Astrocyte of the hippocampus (primary cell): ENCODE measurements at regions not wholly inside any gene's neighbourhood (a gene's known extent, or its start where the extent isn't known, plus 50 kb on each side); places are given as distances from the start of the nearest gene placed in this dataset.

Experiments used
- DNase-seq: peaks from one replicate; pipeline ENCODE4 v3.0.0; 2011; ENCODE audit warnings: low read depth, low spot score

GRCh38 chrX:109312757-109313156 is 169.1 kb downstream of the GUCY2F start:
- no peak for DNase-seq

GRCh38 chrX:109310031-109310430 is 171.9 kb downstream of the GUCY2F start:
- DNase-seq: no peak

GRCh38 chrX:109301177-109301576 is 180.7 kb downstream of the GUCY2F start:
- DNase-seq: no peak

- DNase-seq: no peak
Observed at GRCh38 chrX:109300415-109300814, 181.5 kb downstream of the GUCY2F start.

- DNase-seq: no peak
Observed at GRCh38 chrX:109299091-109299490, 182.8 kb downstream of the GUCY2F start.

GRCh38 chrX:109294097-109294814 is 187.6 kb downstream of the GUCY2F start:
- DNase-seq: peak; percentile 2

GRCh38 chrX:109283870-109284269 is 198.0 kb downstream of the GUCY2F start:
- no peak for DNase-seq

GRCh38 chrX:109281483-109282275 is 200.2 kb downstream of the GUCY2F start:
- peak; percentile 60 for DNase-seq

- DNase-seq: no peak
Observed at GRCh38 chrX:109274806-109275205, 207.1 kb downstream of the GUCY2F start.

GRCh38 chrX:109270580-109271484 is 211.1 kb downstream of the GUCY2F start:
- DNase-seq: peak; percentile 68

- DNase-seq: no peak
Observed at GRCh38 chrX:109268340-109268739, 213.5 kb downstream of the GUCY2F start.

GRCh38 chrX:109266034-109266433 is 215.9 kb downstream of the GUCY2F start:
- no peak for DNase-seq

- DNase-seq: no peak
Observed at GRCh38 chrX:109264878-109265277, 217.0 kb downstream of the GUCY2F start.

GRCh38 chrX:109261279-109261678 is 220.6 kb downstream of the GUCY2F start:
- DNase-seq: no peak

- DNase-seq: no peak
Observed at GRCh38 chrX:109252789-109253188, 229.1 kb downstream of the GUCY2F start.

- no peak for DNase-seq
Observed at GRCh38 chrX:109218761-109219160, 263.1 kb downstream of the GUCY2F start.

GRCh38 chrX:109199726-109200125 is 282.2 kb downstream of the GUCY2F start:
- DNase-seq: no peak

- no peak for DNase-seq
Observed at GRCh38 chrX:109190542-109190941, 291.3 kb downstream of the GUCY2F start.

GRCh38 chrX:109187473-109188168 is 294.3 kb downstream of the GUCY2F start:
- DNase-seq: no peak

GRCh38 chrX:109186939-109187338 is 294.9 kb downstream of the GUCY2F start:
- no peak for DNase-seq

GRCh38 chrX:109184506-109185139 is 297.3 kb downstream of the GUCY2F start:
- DNase-seq: no peak
